ENCODE measurements at regions not wholly inside any gene's neighbourhood (a gene's known extent, or its start where the extent isn't known, plus 50 kb on each side); places are given as distances from the start of the nearest gene placed in this dataset.

GRCh38 chr5:96036301-96036700, 74.7 kb upstream of the ELL2 start:
- Histone ChIP-seq H3K4me3 (ENCODE audit: low read depth in 2 of 2, low read length in 1 of 2) (no peak overlapping the region), H3K9ac (no peak overlapping the region), H3K4me1 (ENCODE audit: control insufficient read depth in 1 of 2, insufficient read depth in 2 of 2, low read depth in 1 of 2, low read length in 1 of 2) (0 out of 4 replicates have a peak, but pooled peaks cover 0 to 7% of the 10 kb centered on the region in 2 experiments), H3K27me3 (ENCODE audit: insufficient read depth) (no peaks in the 10 kb centered on the region), H3K9me2 (no peaks in the 10 kb centered on the region), H3K9me3 (no peaks in the 10 kb centered on the region), H3K27ac (ENCODE audit: low read depth in 2 of 2, low read length in 1 of 2) (no peak overlapping the region), H2AFZ (ENCODE audit: low read depth) (no peak overlapping the region), H3K4me2 (no peak overlapping the region), H3F3A (replicated peaks; ENCODE audit: insufficient read depth) (peaks cover 18% of the 10 kb centered on the region), H3K36me3 (replicated peaks in 1 of 2; ENCODE audit: control insufficient read depth in 1 of 2, insufficient read depth in 2 of 2, low read length in 1 of 2) (no peaks in the 10 kb centered on the region), H4K20me1 (ENCODE audit: insufficient read depth) (no peaks in the 10 kb centered on the region), H3K79me2 (ENCODE audit: insufficient read depth) (no peaks in the 10 kb centered on the region)
- ChIA-PET POLR2A (no interaction called here), CTCF (no interaction called here)
- WGBS (ENCODE audit: low lambda C conversion rate) = 77% methylated on average over 1 of the region's 1 CpG
- DNase-seq = no peak
- no peak for TF ChIP-seq MXI1 (IDR thresholded peaks at IDR 0.05; ENCODE audit: low read depth, low read length)
- no peak for TF ChIP-seq TAF1 (IDR thresholded peaks at IDR 0.05; ENCODE audit: borderline replicate concordance, low read depth, low read length)
- no peak for TF ChIP-seq TCF12 (IDR thresholded peaks at IDR 0.05)
- no peak for TF ChIP-seq PBX3 (IDR thresholded peaks at IDR 0.05)
- TF ChIP-seq JUND (IDR thresholded peaks at IDR 0.05) = no peak
- no peak for TF ChIP-seq MAX (IDR thresholded peaks at IDR 0.05; ENCODE audit: low read depth)
- TF ChIP-seq NRF1 (IDR thresholded peaks at IDR 0.05; ENCODE audit: low read depth, low read length) = no peak
- TF ChIP-seq POLR2AphosphoS5 (IDR thresholded peaks at IDR 0.05; ENCODE audit: low read depth, low read length) = no peak
- TF ChIP-seq CTCF (IDR thresholded peaks at IDR 0.05) = no peak
- TF ChIP-seq FOXM1 (IDR thresholded peaks at IDR 0.05; ENCODE audit: low read depth) = no peak
- TF ChIP-seq CHD2 (IDR thresholded peaks at IDR 0.05; ENCODE audit: low read length, partially characterized antibody) = no peak
- no peak for TF ChIP-seq GATA2 (CRISPR knock-in tag; IDR thresholded peaks at IDR 0.05)
- no peak for TF ChIP-seq EZH2phosphoT487 (IDR thresholded peaks at IDR 0.05; ENCODE audit: borderline replicate concordance, low read depth)
- TF ChIP-seq MEF2A (IDR thresholded peaks at IDR 0.05; ENCODE audit: borderline replicate concordance, low read depth) = no peak
- no peak for TF ChIP-seq RXRA (IDR thresholded peaks at IDR 0.05; ENCODE audit: borderline replicate concordance, low read depth)

GRCh38 chr5:96035796-96036195, 74.1 kb upstream of the ELL2 start:
- WGBS (ENCODE audit: low lambda C conversion rate) = 100% methylated on average over 3 of the region's 3 CpGs
- H3K9ac ChIP-seq = no peak overlapping the region
- TF ChIP-seq TEAD4 (IDR thresholded peaks at IDR 0.05; ENCODE audit: borderline replicate concordance, insufficient read depth) = no peak
- TF ChIP-seq USF1 (IDR thresholded peaks at IDR 0.05; ENCODE audit: borderline replicate concordance, low read depth) = no peak
- TF ChIP-seq JUND (IDR thresholded peaks at IDR 0.05) = no peak
- no peak for TF ChIP-seq NRF1 (IDR thresholded peaks at IDR 0.05; ENCODE audit: low read depth, low read length)
- no peak for TF ChIP-seq RAD21 (IDR thresholded peaks at IDR 0.05; ENCODE audit: low read length)
- no peak for TF ChIP-seq YY1 (IDR thresholded peaks at IDR 0.05; ENCODE audit: low read depth)
- no peak for TF ChIP-seq SIN3A (IDR thresholded peaks at IDR 0.05; ENCODE audit: borderline replicate concordance, low read depth, low read length)
- TF ChIP-seq MEF2A (IDR thresholded peaks at IDR 0.05; ENCODE audit: borderline replicate concordance, low read depth) = no peak
- no peak for TF ChIP-seq RFX5 (IDR thresholded peaks at IDR 0.05; ENCODE audit: low read length)
- TF ChIP-seq GABPA (IDR thresholded peaks at IDR 0.05; ENCODE audit: low read depth) = no peak
- no peak for TF ChIP-seq TAF1 (IDR thresholded peaks at IDR 0.05; ENCODE audit: borderline replicate concordance, low read depth, low read length)
- TF ChIP-seq EZH2phosphoT487 (IDR thresholded peaks at IDR 0.05; ENCODE audit: borderline replicate concordance, low read depth) = no peak

More at GRCh38 chr5:96035796-96036195, 74.1 kb upstream of the ELL2 start:
- Histone ChIP-seq H3K9me2 (no peaks in the 10 kb centered on the region), H3K27me3 (ENCODE audit: insufficient read depth) (no peaks in the 10 kb centered on the region), H3F3A (replicated peaks; ENCODE audit: insufficient read depth) (peaks cover 19% of the 10 kb centered on the region), H3K79me2 (ENCODE audit: insufficient read depth) (no peaks in the 10 kb centered on the region), H3K4me2 (no peak overlapping the region), H3K4me3 (ENCODE audit: low read depth in 2 of 2, low read length in 1 of 2) (no peak overlapping the region), H3K4me1 (ENCODE audit: control insufficient read depth in 1 of 2, insufficient read depth in 2 of 2, low read depth in 1 of 2, low read length in 1 of 2) (0 out of 4 replicates have a peak, but pooled peaks cover 0 to 7% of the 10 kb centered on the region in 2 experiments), H3K36me3 (replicated peaks in 1 of 2; ENCODE audit: control insufficient read depth in 1 of 2, insufficient read depth in 2 of 2, low read length in 1 of 2) (no peaks in the 10 kb centered on the region), H3K9me3 (no peaks in the 10 kb centered on the region), H4K20me1 (ENCODE audit: insufficient read depth) (no peaks in the 10 kb centered on the region), H3K27ac (ENCODE audit: low read depth in 2 of 2, low read length in 1 of 2) (no peak overlapping the region), H2AFZ (ENCODE audit: low read depth) (no peak overlapping the region)
- ChIA-PET POLR2A (no interaction called here), CTCF (no interaction called here)
- DNase-seq = no peak

Measured in SK-N-SH (cell line).